Sigmoid colon (tissue), 4 donors: ENCODE measurements at regions not wholly inside any gene's neighbourhood (a gene's known extent, or its start where the extent isn't known, plus 50 kb on each side); places are given as distances from the start of the nearest gene placed in this dataset.

ENCODE experiments used
- EP300 ChIP-seq, 4 donors: sonication (generic); formaldehyde crosslinking; IDR thresholded peaks; one replicate each; pipeline ENCODE4 v1.6.1; 2017; ENCODE audit warnings: antibody characterized with exemption in 4 of 4
- POLR2A ChIP-seq, 2 donors: fragments of 450-650 bp; IDR thresholded peaks; one replicate each; pipeline ENCODE4 v1.6.1; 2016; ENCODE audit warnings: antibody characterized with exemption in 2 of 2, mild to moderate bottlenecking in 2 of 2, moderate library complexity in 2 of 2
- POLR2AphosphoS5 ChIP-seq, 4 donors: sonication (generic); formaldehyde crosslinking; IDR thresholded peaks; one replicate each; pipeline ENCODE4 v1.6.1; 2017; ENCODE audit warnings: antibody characterized with exemption in 4 of 4
- TF ChIP-seq, protein P1 (sequence below), 4 experiments: fragments of 450-650 bp in 3 of 4; fragments of 200-600 bp in 1 of 4; IDR thresholded peaks; one replicate each; pipeline ENCODE4 v1.5.1; 2016 to 2019; ENCODE audit warnings: antibody characterized with exemption in 4 of 4, mild to moderate bottlenecking in 3 of 4, moderate library complexity in 2 of 4

DNA sequence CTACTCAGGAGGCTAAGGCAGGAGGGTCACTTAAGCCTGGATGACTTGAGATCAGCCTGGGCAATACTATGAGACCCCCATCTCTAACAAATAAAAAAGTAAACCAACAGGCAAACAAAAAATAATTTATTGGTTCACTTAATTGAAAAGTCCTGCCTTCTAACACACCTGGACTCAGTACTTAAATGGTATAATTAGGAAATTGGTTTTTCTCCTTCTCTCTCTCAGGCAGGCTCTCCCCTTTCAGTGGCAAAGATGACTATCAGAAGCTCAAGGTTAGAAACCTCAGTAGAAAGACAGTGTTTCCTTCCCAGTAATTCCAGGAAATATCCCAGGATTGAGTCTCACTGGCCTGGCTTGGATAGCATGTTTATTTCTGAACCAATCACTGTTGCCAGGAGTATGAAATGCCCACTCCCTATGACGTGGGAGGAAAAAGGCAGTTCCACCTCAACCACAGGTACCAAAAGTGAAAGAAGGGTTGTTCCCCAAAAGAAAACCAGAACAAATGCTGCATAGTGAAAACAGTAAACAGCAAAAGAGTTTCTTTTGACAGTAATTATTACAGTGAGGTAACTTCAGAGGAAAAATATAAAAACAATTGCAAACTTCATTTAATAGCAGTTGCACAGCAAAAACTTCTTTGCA, 56.3 kb upstream of the SOX6 start:
- TF ChIP-seq, protein P1, sequence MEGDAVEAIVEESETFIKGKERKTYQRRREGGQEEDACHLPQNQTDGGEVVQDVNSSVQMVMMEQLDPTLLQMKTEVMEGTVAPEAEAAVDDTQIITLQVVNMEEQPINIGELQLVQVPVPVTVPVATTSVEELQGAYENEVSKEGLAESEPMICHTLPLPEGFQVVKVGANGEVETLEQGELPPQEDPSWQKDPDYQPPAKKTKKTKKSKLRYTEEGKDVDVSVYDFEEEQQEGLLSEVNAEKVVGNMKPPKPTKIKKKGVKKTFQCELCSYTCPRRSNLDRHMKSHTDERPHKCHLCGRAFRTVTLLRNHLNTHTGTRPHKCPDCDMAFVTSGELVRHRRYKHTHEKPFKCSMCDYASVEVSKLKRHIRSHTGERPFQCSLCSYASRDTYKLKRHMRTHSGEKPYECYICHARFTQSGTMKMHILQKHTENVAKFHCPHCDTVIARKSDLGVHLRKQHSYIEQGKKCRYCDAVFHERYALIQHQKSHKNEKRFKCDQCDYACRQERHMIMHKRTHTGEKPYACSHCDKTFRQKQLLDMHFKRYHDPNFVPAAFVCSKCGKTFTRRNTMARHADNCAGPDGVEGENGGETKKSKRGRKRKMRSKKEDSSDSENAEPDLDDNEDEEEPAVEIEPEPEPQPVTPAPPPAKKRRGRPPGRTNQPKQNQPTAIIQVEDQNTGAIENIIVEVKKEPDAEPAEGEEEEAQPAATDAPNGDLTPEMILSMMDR (IDR thresholded peaks at IDR 0.05): no peak
- TF ChIP-seq POLR2A (IDR thresholded peaks at IDR 0.05) (no peak), EP300 (IDR thresholded peaks at IDR 0.05) (no peak), POLR2AphosphoS5 (IDR thresholded peaks at IDR 0.05) (no peak)
